WTC11 (cell line): ENCODE measurements at regions not wholly inside any gene's neighbourhood (a gene's known extent, or its start where the extent isn't known, plus 50 kb on each side); places are given as distances from the start of the nearest gene placed in this dataset.

Experiments
- ATAC-seq: fragments of 200-7000 bp; cut with Tn5 transposase; 2 replicates; pipeline ENCODE4 v1.10.0; 2021; ENCODE audit warnings: mild to moderate bottlenecking, moderate library complexity
- CTCF ChIA-PET: fragments of 300-600 bp; sonication (Branson Sonifier 250); formaldehyde crosslinking; loops from one replicate; lab custom pipeline; 2021; ENCODE audit warnings: antibody characterized with exemption; lab: Charles Lee
- POLR2A ChIA-PET: fragments of 350-600 bp; sonication (Branson Sonifier 250); formaldehyde crosslinking; loops from one replicate; lab custom pipeline; 2021; ENCODE audit warnings: antibody characterized with exemption; lab: Charles Lee
- DNase-seq: peaks from one replicate; pipeline ENCODE4 v3.0.0; 2021; ENCODE audit warnings: low spot score
- H3K27ac Mint-ChIP-seq: 2 replicates; pipeline ENCODE4 v1.8.0; 2021; ENCODE audit warnings: mixed read lengths
- H3K27me3 Mint-ChIP-seq: 2 replicates; pipeline ENCODE4 v1.8.0; 2021; ENCODE audit warnings: low read depth, mild to moderate bottlenecking, moderate library complexity, mixed read lengths
- H3K36me3 Mint-ChIP-seq: 2 replicates; pipeline ENCODE4 v1.8.0; 2021; ENCODE audit warnings: mixed read lengths
- H3K4me1 Mint-ChIP-seq: 2 replicates; pipeline ENCODE4 v1.8.0; 2022; ENCODE audit warnings: mixed read lengths
- H3K4me3 Mint-ChIP-seq: 2 replicates; pipeline ENCODE4 v1.8.0; 2021; ENCODE audit warnings: mild to moderate bottlenecking, moderate library complexity, mixed read lengths
- H3K9me3 Mint-ChIP-seq: 2 replicates; pipeline ENCODE4 v1.8.0; 2021; ENCODE audit warnings: mixed read lengths
- ATF3 ChIP-seq: sonication (generic); formaldehyde crosslinking; conservative IDR thresholded peaks from 2 replicates; pipeline ENCODE4 v1.8.1; 2022; ENCODE audit warnings: mild to moderate bottlenecking, missing genetic modification reagents
- CDX4 ChIP-seq: fragments of 250-450 bp; sonication (Bioruptor Pico); IDR thresholded peaks from 2 replicates; pipeline ENCODE4 v1.9.0; 2021; ENCODE audit warnings: moderate library complexity, mild to moderate bottlenecking, inconsistent platforms, borderline replicate concordance
- CTCF ChIP-seq: fragments of 200-600 bp; IDR thresholded peaks from 2 replicates; pipeline ENCODE4 v1.8.0; 2022; ENCODE audit warnings: antibody characterized with exemption
- EMX1 ChIP-seq: fragments of 250-450 bp; sonication (Bioruptor Pico); IDR thresholded peaks from 2 replicates; pipeline ENCODE4 v1.8.0; 2021; ENCODE audit warnings: mild to moderate bottlenecking
- ESRRA ChIP-seq: sonication (generic); formaldehyde crosslinking; IDR thresholded peaks from 2 replicates; pipeline ENCODE4 v1.8.1; 2022; ENCODE audit warnings: mild to moderate bottlenecking, missing genetic modification reagents, borderline replicate concordance
- ETV6 ChIP-seq: sonication (generic); formaldehyde crosslinking; IDR thresholded peaks from 2 replicates; pipeline ENCODE4 v1.8.1; 2022; ENCODE audit warnings: mild to moderate bottlenecking, missing genetic modification reagents
- FOXJ3 ChIP-seq: sonication (generic); formaldehyde crosslinking; IDR thresholded peaks from 2 replicates; pipeline ENCODE4 v1.9.0; 2021; ENCODE audit warnings: missing genetic modification reagents, mild to moderate bottlenecking, borderline replicate concordance
- JUN ChIP-seq: sonication (generic); formaldehyde crosslinking; IDR thresholded peaks from 2 replicates; pipeline ENCODE4 v1.8.0; 2023; ENCODE audit warnings: mild to moderate bottlenecking, missing genetic modification reagents
- MLX ChIP-seq: sonication (generic); formaldehyde crosslinking; IDR thresholded peaks from 2 replicates; pipeline ENCODE4 v1.8.1; 2023; ENCODE audit warnings: mild to moderate bottlenecking, missing genetic modification reagents, moderate library complexity
- NFATC4 ChIP-seq: fragments of 250-450 bp; sonication (Bioruptor Pico); IDR thresholded peaks from 2 replicates; pipeline ENCODE4 v1.9.0; 2021; ENCODE audit warnings: mild to moderate bottlenecking
- NR3C1 ChIP-seq: sonication (generic); formaldehyde crosslinking; conservative IDR thresholded peaks from 2 replicates; pipeline ENCODE4 v1.8.1; 2023; ENCODE audit warnings: low read depth, mild to moderate bottlenecking, missing genetic modification reagents
- SMAD3 ChIP-seq: sonication (generic); formaldehyde crosslinking; IDR thresholded peaks from 2 replicates; pipeline ENCODE4 v1.8.0; 2022; ENCODE audit warnings: missing genetic modification reagents, mild to moderate bottlenecking, borderline replicate concordance
- SMAD4 ChIP-seq: sonication (generic); formaldehyde crosslinking; IDR thresholded peaks from 2 replicates; pipeline ENCODE4 v1.8.0; 2022; ENCODE audit warnings: mild to moderate bottlenecking, missing genetic modification reagents
- STAT6 ChIP-seq: sonication (generic); formaldehyde crosslinking; conservative IDR thresholded peaks from 2 replicates; pipeline ENCODE4 v1.8.1; 2023; ENCODE audit warnings: mild to moderate bottlenecking, low read depth, missing genetic modification reagents, moderate library complexity
- TEAD1 ChIP-seq: sonication (generic); formaldehyde crosslinking; IDR thresholded peaks from 2 replicates; pipeline ENCODE4 v1.8.0; 2022; ENCODE audit warnings: mild to moderate bottlenecking, missing genetic modification reagents
- TEAD4 ChIP-seq: sonication (generic); formaldehyde crosslinking; IDR thresholded peaks from 2 replicates; pipeline ENCODE4 v1.8.0; 2022; ENCODE audit warnings: mild to moderate bottlenecking, missing genetic modification reagents
- ZBTB21 ChIP-seq: sonication (generic); formaldehyde crosslinking; IDR thresholded peaks from 2 replicates; pipeline ENCODE4 v1.8.1; 2023; ENCODE audit warnings: mild to moderate bottlenecking, missing genetic modification reagents, borderline replicate concordance
- ZBTB43 ChIP-seq: sonication (generic); formaldehyde crosslinking; IDR thresholded peaks from 2 replicates; pipeline ENCODE4 v1.8.1; 2023; ENCODE audit warnings: mild to moderate bottlenecking, missing genetic modification reagents
- ZNF671 ChIP-seq: fragments of 250-450 bp; sonication (Bioruptor Pico); IDR thresholded peaks from 2 replicates; pipeline ENCODE4 v1.8.0; 2021; ENCODE audit warnings: mild to moderate bottlenecking
- TF ChIP-seq, protein P1 (sequence below): fragments of 250-450 bp; sonication (Bioruptor Pico); conservative IDR thresholded peaks from 2 replicates; pipeline ENCODE4 v1.9.0; 2021; ENCODE audit warnings: mild to moderate bottlenecking
- TF ChIP-seq, protein P2 (sequence below): fragments of 250-450 bp; sonication (Bioruptor Pico); IDR thresholded peaks from 2 replicates; pipeline ENCODE4 v1.9.0; 2021; ENCODE audit warnings: mild to moderate bottlenecking
- TF ChIP-seq, protein P3 (sequence below): fragments of 250-450 bp; sonication (Bioruptor Pico); IDR thresholded peaks from 2 replicates; pipeline ENCODE4 v1.8.0; 2021; ENCODE audit warnings: mild to moderate bottlenecking

DNA sequence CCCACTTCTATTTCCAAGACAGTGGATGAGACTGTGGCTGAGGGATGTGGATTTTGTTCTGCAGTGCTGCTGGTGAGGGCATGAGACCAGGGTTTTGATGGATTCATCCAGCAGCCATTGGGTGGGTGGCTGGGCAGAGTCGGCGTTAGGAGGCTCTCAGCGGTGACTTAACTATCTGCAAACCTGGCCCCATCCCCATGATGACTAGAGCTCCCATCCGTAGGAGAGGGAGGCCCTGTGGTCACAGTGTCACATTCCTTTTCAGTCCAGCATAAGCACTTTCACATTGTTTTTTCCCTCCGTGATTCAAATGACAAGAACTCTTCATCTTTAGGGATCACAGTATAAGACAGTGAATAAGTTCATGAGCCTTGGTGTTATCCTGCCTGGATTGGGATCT, 60.4 kb upstream of the SPRY4 start (continued):
- TF ChIP-seq MLX (CRISPR knock-in tag) (no peak), SMAD4 (CRISPR knock-in tag) (no peak), ZBTB43 (CRISPR knock-in tag) (no peak), JUN (CRISPR knock-in tag) (no peak), CTCF (no peak), ETV6 (CRISPR knock-in tag) (no peak), TEAD1 (CRISPR knock-in tag) (no peak), SMAD3 (CRISPR knock-in tag) (no peak), EMX1 (CRISPR knock-in tag) (no peak), ESRRA (CRISPR knock-in tag) (no peak)

GRCh38 chr5:142384014-142384413, 59.2 kb upstream of the SPRY4 start:
- Mint-ChIP-seq H3K4me1 (peaks cover 29% of the 10 kb centered on the region), H3K27me3 (peaks cover 2% of the 10 kb centered on the region; the same call in 1 of the 2 replicates), H3K36me3 (peaks cover 5% of the 10 kb centered on the region), H3K9me3 (no peaks in the 10 kb centered on the region), H3K27ac (no peak overlapping the region), H3K4me3 (no peak overlapping the region)
- ATAC-seq (no peak), DNase-seq (no peak)
- ChIA-PET CTCF (no interaction called here), POLR2A (no interaction called here)
- TF ChIP-seq NFATC4 (CRISPR knock-in tag) (no peak), TEAD4 (CRISPR knock-in tag) (no peak), MLX (CRISPR knock-in tag) (no peak), ZBTB21 (CRISPR knock-in tag) (no peak), ATF3 (no peak), FOXJ3 (CRISPR knock-in tag) (no peak), ZNF671 (CRISPR knock-in tag) (no peak), NR3C1 (CRISPR knock-in tag) (no peak), CDX4 (no peak), STAT6 (no peak), EMX1 (CRISPR knock-in tag) (no peak)
- TF ChIP-seq, protein P1, sequence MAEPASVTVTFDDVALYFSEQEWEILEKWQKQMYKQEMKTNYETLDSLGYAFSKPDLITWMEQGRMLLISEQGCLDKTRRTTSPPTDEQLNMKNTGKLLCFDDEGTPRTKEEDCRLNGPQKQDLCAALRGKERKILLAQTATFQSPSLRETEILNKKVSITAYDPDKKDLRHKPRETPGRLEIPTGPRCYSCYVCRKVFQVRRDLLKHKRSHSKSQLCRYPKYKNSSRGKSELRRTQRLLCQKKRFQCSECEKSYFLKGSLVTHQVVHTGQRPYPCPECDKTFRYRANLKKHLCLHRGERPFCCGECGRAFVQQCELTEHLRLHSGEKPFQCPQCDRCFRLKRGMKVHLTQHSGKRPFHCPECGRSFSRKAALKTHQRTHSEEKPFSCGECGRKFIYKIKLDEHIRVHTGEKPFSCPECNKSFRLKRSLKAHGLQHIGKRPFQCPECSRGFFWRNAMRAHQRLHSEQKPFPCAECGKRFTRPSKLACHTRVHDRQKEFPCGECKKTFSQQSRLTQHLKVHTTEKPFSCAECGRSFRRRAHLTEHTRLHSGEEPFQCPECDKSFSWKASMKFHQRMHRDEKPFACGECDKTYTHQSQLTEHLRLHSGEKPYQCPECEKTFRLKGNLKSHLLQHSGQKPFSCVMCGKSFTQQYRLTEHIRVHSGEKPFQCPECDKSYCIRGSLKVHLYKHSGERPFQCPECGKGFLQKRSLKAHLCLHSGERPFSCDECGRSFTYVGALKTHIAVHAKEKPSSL (CRISPR knock-in tag) = no peak
- TF ChIP-seq, protein P2, sequence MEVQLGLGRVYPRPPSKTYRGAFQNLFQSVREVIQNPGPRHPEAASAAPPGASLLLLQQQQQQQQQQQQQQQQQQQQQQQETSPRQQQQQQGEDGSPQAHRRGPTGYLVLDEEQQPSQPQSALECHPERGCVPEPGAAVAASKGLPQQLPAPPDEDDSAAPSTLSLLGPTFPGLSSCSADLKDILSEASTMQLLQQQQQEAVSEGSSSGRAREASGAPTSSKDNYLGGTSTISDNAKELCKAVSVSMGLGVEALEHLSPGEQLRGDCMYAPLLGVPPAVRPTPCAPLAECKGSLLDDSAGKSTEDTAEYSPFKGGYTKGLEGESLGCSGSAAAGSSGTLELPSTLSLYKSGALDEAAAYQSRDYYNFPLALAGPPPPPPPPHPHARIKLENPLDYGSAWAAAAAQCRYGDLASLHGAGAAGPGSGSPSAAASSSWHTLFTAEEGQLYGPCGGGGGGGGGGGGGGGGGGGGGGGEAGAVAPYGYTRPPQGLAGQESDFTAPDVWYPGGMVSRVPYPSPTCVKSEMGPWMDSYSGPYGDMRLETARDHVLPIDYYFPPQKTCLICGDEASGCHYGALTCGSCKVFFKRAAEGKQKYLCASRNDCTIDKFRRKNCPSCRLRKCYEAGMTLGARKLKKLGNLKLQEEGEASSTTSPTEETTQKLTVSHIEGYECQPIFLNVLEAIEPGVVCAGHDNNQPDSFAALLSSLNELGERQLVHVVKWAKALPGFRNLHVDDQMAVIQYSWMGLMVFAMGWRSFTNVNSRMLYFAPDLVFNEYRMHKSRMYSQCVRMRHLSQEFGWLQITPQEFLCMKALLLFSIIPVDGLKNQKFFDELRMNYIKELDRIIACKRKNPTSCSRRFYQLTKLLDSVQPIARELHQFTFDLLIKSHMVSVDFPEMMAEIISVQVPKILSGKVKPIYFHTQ (CRISPR knock-in tag) = no peak
- TF ChIP-seq, protein P3, sequence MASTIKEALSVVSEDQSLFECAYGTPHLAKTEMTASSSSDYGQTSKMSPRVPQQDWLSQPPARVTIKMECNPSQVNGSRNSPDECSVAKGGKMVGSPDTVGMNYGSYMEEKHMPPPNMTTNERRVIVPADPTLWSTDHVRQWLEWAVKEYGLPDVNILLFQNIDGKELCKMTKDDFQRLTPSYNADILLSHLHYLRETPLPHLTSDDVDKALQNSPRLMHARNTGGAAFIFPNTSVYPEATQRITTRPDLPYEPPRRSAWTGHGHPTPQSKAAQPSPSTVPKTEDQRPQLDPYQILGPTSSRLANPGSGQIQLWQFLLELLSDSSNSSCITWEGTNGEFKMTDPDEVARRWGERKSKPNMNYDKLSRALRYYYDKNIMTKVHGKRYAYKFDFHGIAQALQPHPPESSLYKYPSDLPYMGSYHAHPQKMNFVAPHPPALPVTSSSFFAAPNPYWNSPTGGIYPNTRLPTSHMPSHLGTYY (CRISPR knock-in tag) = no peak
